ENCODE measurements at regions not wholly inside any gene's neighbourhood (a gene's known extent, or its start where the extent isn't known, plus 50 kb on each side); places are given as distances from the start of the nearest gene placed in this dataset.

DNA sequence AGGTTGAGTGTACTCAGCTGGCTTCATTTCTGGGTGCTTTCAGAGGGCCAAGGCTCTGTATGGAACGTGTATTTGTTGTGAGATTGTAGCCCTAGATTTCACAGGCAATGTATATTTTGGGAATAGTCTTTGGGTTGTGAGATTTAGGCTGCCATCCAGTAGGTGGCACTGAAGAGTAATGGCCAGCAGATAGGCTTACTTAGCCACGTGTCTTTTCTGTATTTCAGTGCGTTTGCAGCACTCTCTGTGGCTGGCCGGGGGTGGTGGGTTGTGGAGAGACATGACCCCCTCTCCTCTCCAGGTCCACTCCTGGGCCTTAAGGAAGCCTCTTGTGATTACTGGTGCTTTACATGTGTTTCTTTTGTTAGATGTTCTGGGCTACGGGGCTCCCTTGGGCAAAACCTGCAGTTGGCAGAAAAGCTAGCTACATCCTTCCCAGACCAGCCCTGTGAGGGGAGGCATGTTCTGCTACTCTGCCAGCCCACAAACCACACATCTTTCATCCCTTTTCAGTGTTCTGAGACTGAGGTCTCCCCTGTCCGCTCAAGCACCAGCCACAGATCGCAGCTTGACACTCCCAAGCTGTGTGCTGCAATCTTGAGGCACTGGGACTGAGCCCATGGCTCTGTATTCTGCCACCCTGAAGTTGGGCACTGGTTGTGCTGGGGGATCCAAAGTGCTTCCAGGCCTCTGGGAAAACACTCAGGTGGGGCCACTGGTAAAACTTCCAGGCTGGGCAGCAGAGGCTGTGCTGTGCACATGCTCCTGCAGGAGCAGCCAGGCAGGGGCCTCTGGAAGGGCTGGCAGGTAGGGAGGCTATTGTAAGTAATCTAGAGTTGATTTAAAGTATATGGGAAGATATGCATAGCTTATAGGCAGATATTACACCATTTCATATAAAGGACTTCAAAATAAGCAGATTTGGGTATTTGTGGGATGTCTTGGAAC lies 1096.8 kb upstream of the PCDH20 start:
- TF ChIP-seq, protein P1, sequence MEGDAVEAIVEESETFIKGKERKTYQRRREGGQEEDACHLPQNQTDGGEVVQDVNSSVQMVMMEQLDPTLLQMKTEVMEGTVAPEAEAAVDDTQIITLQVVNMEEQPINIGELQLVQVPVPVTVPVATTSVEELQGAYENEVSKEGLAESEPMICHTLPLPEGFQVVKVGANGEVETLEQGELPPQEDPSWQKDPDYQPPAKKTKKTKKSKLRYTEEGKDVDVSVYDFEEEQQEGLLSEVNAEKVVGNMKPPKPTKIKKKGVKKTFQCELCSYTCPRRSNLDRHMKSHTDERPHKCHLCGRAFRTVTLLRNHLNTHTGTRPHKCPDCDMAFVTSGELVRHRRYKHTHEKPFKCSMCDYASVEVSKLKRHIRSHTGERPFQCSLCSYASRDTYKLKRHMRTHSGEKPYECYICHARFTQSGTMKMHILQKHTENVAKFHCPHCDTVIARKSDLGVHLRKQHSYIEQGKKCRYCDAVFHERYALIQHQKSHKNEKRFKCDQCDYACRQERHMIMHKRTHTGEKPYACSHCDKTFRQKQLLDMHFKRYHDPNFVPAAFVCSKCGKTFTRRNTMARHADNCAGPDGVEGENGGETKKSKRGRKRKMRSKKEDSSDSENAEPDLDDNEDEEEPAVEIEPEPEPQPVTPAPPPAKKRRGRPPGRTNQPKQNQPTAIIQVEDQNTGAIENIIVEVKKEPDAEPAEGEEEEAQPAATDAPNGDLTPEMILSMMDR (IDR thresholded peaks at IDR 0.05; ENCODE audit: low read depth, low read length, missing input control), result peak; percentile 59
- TF ChIP-seq HNF4A (conservative IDR thresholded peaks at IDR 0.05), result no peak
- TF ChIP-seq MAX (IDR thresholded peaks at IDR 0.05), result no peak
- TF ChIP-seq, protein P2, sequence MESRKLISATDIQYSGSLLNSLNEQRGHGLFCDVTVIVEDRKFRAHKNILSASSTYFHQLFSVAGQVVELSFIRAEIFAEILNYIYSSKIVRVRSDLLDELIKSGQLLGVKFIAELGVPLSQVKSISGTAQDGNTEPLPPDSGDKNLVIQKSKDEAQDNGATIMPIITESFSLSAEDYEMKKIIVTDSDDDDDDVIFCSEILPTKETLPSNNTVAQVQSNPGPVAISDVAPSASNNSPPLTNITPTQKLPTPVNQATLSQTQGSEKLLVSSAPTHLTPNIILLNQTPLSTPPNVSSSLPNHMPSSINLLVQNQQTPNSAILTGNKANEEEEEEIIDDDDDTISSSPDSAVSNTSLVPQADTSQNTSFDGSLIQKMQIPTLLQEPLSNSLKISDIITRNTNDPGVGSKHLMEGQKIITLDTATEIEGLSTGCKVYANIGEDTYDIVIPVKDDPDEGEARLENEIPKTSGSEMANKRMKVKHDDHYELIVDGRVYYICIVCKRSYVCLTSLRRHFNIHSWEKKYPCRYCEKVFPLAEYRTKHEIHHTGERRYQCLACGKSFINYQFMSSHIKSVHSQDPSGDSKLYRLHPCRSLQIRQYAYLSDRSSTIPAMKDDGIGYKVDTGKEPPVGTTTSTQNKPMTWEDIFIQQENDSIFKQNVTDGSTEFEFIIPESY (IDR thresholded peaks at IDR 0.05), result no peak
- TF ChIP-seq SP1 (IDR thresholded peaks at IDR 0.05), result no peak
- TF ChIP-seq TAF1 (conservative IDR thresholded peaks at IDR 0.05), result no peak
- peak; percentile 73 to 74 for TF ChIP-seq RAD21 (IDR thresholded peaks at IDR 0.05)
- TF ChIP-seq GABPA (IDR thresholded peaks at IDR 0.05 in 1 of 2, conservative IDR thresholded peaks at IDR 0.05 in 1 of 2), result no peak
- TF ChIP-seq, protein P3, sequence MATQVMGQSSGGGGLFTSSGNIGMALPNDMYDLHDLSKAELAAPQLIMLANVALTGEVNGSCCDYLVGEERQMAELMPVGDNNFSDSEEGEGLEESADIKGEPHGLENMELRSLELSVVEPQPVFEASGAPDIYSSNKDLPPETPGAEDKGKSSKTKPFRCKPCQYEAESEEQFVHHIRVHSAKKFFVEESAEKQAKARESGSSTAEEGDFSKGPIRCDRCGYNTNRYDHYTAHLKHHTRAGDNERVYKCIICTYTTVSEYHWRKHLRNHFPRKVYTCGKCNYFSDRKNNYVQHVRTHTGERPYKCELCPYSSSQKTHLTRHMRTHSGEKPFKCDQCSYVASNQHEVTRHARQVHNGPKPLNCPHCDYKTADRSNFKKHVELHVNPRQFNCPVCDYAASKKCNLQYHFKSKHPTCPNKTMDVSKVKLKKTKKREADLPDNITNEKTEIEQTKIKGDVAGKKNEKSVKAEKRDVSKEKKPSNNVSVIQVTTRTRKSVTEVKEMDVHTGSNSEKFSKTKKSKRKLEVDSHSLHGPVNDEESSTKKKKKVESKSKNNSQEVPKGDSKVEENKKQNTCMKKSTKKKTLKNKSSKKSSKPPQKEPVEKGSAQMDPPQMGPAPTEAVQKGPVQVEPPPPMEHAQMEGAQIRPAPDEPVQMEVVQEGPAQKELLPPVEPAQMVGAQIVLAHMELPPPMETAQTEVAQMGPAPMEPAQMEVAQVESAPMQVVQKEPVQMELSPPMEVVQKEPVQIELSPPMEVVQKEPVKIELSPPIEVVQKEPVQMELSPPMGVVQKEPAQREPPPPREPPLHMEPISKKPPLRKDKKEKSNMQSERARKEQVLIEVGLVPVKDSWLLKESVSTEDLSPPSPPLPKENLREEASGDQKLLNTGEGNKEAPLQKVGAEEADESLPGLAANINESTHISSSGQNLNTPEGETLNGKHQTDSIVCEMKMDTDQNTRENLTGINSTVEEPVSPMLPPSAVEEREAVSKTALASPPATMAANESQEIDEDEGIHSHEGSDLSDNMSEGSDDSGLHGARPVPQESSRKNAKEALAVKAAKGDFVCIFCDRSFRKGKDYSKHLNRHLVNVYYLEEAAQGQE (IDR thresholded peaks at IDR 0.05), result no peak
- no peak for TF ChIP-seq YY1 (IDR thresholded peaks at IDR 0.05)
- no peak for TF ChIP-seq FOXA2 (IDR thresholded peaks at IDR 0.05)
- no peak for TF ChIP-seq RXRA (IDR thresholded peaks at IDR 0.05)

All from liver (tissue), 3 donors.